Smooth muscle cell (in vitro differentiated cells): ENCODE measurements at regions not wholly inside any gene's neighbourhood (a gene's known extent, or its start where the extent isn't known, plus 50 kb on each side); places are given as distances from the start of the nearest gene placed in this dataset. TPM values are rescaled to one million over a fixed set of nuclear protein-coding genes. Genes with fewer than 3 reads are reported as not detected.

Source experiments
- DNase-seq: peaks from one replicate; lab custom pipeline; 2025; ENCODE audit not compliant: unreplicated experiment; lab: John Stamatoyannopoulos, UW
- H2AFZ ChIP-seq: fragments of 200-600 bp; sonication (generic); 2 replicates; pipeline ENCODE4 v1.6.0; 2016; ENCODE audit warnings: antibody characterized with exemption, low read depth, mild to moderate bottlenecking
- H3F3A ChIP-seq: fragments of 200-600 bp; sonication (generic); 2 replicates; pipeline ENCODE4 v1.6.0; 2017; ENCODE audit warnings: antibody characterized with exemption, low read depth
- H3K27ac ChIP-seq: fragments of 200-600 bp; sonication (generic); 2 replicates; pipeline ENCODE4 v1.5.1; 2016; ENCODE audit warnings: low read depth, mild to moderate bottlenecking
- H3K27me3 ChIP-seq: fragments of 200-600 bp; sonication (generic); 2 replicates; pipeline ENCODE4 v1.6.1; 2016; ENCODE audit warnings: low read depth, mild to moderate bottlenecking
- H3K36me3 ChIP-seq: fragments of 200-600 bp; sonication (generic); 2 replicates; pipeline ENCODE4 v1.5.1; 2016; ENCODE audit warnings: low read depth
- H3K4me1 ChIP-seq: fragments of 200-600 bp; sonication (generic); 2 replicates; pipeline ENCODE4 v1.5.1; 2016; ENCODE audit warnings: low read depth
- H3K4me2 ChIP-seq: fragments of 200-600 bp; sonication (generic); 2 replicates; pipeline ENCODE4 v1.6.0; 2016; ENCODE audit warnings: mild to moderate bottlenecking
- H3K4me3 ChIP-seq: fragments of 200-600 bp; sonication (generic); 2 replicates; pipeline ENCODE4 v1.5.1; 2016; ENCODE audit warnings: mild to moderate bottlenecking
- H3K79me2 ChIP-seq: fragments of 200-600 bp; sonication (generic); 2 replicates; pipeline ENCODE4 v1.6.0; 2016; ENCODE audit warnings: low read depth, mild to moderate bottlenecking
- H3K9ac ChIP-seq: fragments of 200-600 bp; sonication (generic); 2 replicates; pipeline ENCODE4 v1.6.0; 2016; ENCODE audit warnings: low read depth
- H3K9me3 ChIP-seq: fragments of 200-600 bp; sonication (generic); replicated peaks from 2 replicates; pipeline ENCODE4 v1.5.1; 2016; ENCODE audit warnings: low read depth
- H4K20me1 ChIP-seq: fragments of 200-600 bp; sonication (generic); 2 replicates; pipeline ENCODE4 v1.6.0; 2016; ENCODE audit warnings: low read depth
- WGBS: methylation state at CpG from one replicate; pipeline ENCODE4 v1.1.7; 2016; ENCODE audit warnings: low lambda C conversion rate; 5-methylcytosine and 5-hydroxymethylcytosine counted together
- microRNA-seq: library from miRNA; unstranded; fragments of <30 nt; microRNA quantifications from one replicate; pipeline ENCODE4, GENCODE V29; 2016; ENCODE audit warnings: borderline number of aligned reads
- TF ChIP-seq, protein P1 (sequence below): fragments of 200-600 bp; sonication (generic); IDR thresholded peaks from 2 replicates; pipeline ENCODE4 v1.5.1; 2017; ENCODE audit warnings: borderline replicate concordance, mild to moderate bottlenecking, antibody characterized with exemption; ENCODE audit not compliant: insufficient read depth, poor library complexity, severe bottlenecking

DNA sequence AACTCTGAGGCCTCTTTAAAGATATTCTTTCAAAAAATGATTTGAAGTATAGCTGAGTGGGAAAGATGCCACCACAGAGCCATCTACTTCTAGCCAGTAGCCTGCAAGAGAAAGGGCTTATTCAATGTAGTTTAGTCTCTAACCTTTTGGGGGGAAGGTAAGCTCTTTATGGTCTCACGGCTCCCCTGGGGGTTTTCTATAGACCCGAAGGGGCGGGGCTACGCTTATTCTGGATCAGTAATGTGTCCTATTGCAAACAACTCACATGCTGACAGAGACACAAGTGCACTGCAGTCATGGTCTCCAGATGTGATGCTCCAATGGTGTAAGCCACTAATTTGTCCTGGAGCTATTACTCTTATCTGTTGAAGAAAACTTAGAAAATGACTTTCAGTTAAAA, 53.4 kb upstream of the RPS23 start:
- H3K4me1 ChIP-seq, result peaks cover 38% of the 10 kb centered on the region
- no peaks in the 10 kb centered on the region for H3K36me3 ChIP-seq
- peaks cover 29% of the 10 kb centered on the region for H3F3A ChIP-seq
- no peak overlapping the region for H3K4me3 ChIP-seq
- WGBS, result 83% methylated on average over 4 of the region's 4 CpGs
- H3K79me2 ChIP-seq, result no peaks in the 10 kb centered on the region
- H3K9me3 ChIP-seq, result no peaks in the 10 kb centered on the region
- peak overlapping the region; percentile 5 for H2AFZ ChIP-seq
- H4K20me1 ChIP-seq, result no peaks in the 10 kb centered on the region
- H3K27ac ChIP-seq, result peak overlapping the region; percentile 90
- DNase-seq, result no peak
- H3K9ac ChIP-seq, result no peak overlapping the region
- peak overlapping the region; percentile 75 for H3K4me2 ChIP-seq
- no peaks in the 10 kb centered on the region for H3K27me3 ChIP-seq
- TF ChIP-seq, protein P1, sequence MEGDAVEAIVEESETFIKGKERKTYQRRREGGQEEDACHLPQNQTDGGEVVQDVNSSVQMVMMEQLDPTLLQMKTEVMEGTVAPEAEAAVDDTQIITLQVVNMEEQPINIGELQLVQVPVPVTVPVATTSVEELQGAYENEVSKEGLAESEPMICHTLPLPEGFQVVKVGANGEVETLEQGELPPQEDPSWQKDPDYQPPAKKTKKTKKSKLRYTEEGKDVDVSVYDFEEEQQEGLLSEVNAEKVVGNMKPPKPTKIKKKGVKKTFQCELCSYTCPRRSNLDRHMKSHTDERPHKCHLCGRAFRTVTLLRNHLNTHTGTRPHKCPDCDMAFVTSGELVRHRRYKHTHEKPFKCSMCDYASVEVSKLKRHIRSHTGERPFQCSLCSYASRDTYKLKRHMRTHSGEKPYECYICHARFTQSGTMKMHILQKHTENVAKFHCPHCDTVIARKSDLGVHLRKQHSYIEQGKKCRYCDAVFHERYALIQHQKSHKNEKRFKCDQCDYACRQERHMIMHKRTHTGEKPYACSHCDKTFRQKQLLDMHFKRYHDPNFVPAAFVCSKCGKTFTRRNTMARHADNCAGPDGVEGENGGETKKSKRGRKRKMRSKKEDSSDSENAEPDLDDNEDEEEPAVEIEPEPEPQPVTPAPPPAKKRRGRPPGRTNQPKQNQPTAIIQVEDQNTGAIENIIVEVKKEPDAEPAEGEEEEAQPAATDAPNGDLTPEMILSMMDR, result no peak

- peaks cover 29% of the 10 kb centered on the region for H3F3A ChIP-seq
- no peak for DNase-seq
- peak overlapping the region; percentile 5 for H2AFZ ChIP-seq
- peak overlapping the region; percentile 90 for H3K27ac ChIP-seq
- WGBS, result 82% methylated on average over 3 of the region's 3 CpGs
- H3K27me3 ChIP-seq, result no peaks in the 10 kb centered on the region
- H3K4me2 ChIP-seq, result no peak overlapping the region
- TF ChIP-seq, protein P1, result no peak
- no peaks in the 10 kb centered on the region for H3K79me2 ChIP-seq
- H3K4me1 ChIP-seq, result peaks cover 38% of the 10 kb centered on the region
- H3K9ac ChIP-seq, result no peak overlapping the region
- H3K9me3 ChIP-seq, result no peaks in the 10 kb centered on the region
- no peaks in the 10 kb centered on the region for H4K20me1 ChIP-seq
- H3K36me3 ChIP-seq, result no peaks in the 10 kb centered on the region
- no peak overlapping the region for H3K4me3 ChIP-seq
Observed at GRCh38 chr5:82330530-82331270, 52.5 kb upstream of the RPS23 start.

DNA sequence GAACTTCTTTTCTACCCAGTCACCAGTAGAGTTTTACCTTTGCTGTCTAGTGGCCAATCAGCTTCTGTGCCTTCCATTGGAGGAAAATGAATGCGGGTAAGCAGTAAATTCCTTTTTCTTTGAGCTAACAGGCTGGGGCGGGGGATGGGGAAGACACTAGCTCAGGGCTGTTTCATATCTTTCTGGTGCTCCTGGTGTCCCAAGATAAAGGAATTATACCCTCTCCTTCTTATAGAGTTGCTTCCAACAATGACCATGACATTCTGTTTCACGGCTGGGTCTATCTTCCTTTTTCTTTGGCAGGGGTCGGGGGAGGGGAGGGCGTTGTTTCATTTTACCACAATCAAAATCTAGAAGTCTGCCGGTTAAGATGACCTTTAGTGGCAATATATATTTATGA, 51.2 kb upstream of the RPS23 start:
- 96% methylated on average over 6 of the region's 6 CpGs for WGBS
- Histone ChIP-seq H4K20me1 (no peaks in the 10 kb centered on the region), H3K9me3 (no peaks in the 10 kb centered on the region), H3K79me2 (no peaks in the 10 kb centered on the region), H2AFZ (no peak overlapping the region), H3K4me3 (no peak overlapping the region), H3F3A (peaks cover 18% of the 10 kb centered on the region), H3K36me3 (no peaks in the 10 kb centered on the region), H3K4me1 (peaks cover 27% of the 10 kb centered on the region), H3K27ac (no peak overlapping the region), H3K4me2 (no peak overlapping the region), H3K27me3 (no peaks in the 10 kb centered on the region), H3K9ac (no peak overlapping the region)
- TF ChIP-seq, protein P1, result no peak
- DNase-seq, result no peak

Small RNAs in the stretch of these regions (microRNA-seq; reads per million reads assigned to microRNA genes)
- not detected for gene MIR3977
